ENCODE measurements at regions not wholly inside any gene's neighbourhood (a gene's known extent, or its start where the extent isn't known, plus 50 kb on each side); places are given as distances from the start of the nearest gene placed in this dataset.
A peak's percentile ranks its signal among the peaks of the same experiment; 100 is the strongest.

GRCh38 chr14:56905282-56905681 lies 95.0 kb upstream of the OTX2 start:
- Histone ChIP-seq H3T11ph (ENCODE audit: low read length) (peak overlapping the region; percentile 24), H3K9me3 (ENCODE audit: control insufficient read depth, low read depth, low read length) (no peaks in the 10 kb centered on the region), H2AFZ (ENCODE audit: low read length) (no peak overlapping the region), H3K23me2 (ENCODE audit: insufficient read length, low read depth, low read length, poor library complexity, severe bottlenecking) (no peaks in the 10 kb centered on the region), H2BK5ac (ENCODE audit: insufficient read length, low read length) (no peak overlapping the region), H2BK12ac (ENCODE audit: insufficient read length, low read depth, low read length) (no peak overlapping the region), H3K4me1 (ENCODE audit: insufficient read depth, low read length) (peaks cover 15% of the 10 kb centered on the region), H3K9ac (ENCODE audit: extremely low read depth, insufficient read length, low read length) (no peak overlapping the region), H3K79me2 (ENCODE audit: insufficient read depth, low read length) (no peaks in the 10 kb centered on the region), H3K79me1 (ENCODE audit: insufficient read depth, low read depth, low read length, poor library complexity, severe bottlenecking) (no peaks in the 10 kb centered on the region), H3K27me3 (ENCODE audit: insufficient read depth, low read length) (no peaks in the 10 kb centered on the region), H2BK15ac (ENCODE audit: low read depth, low read length) (no peak overlapping the region), H3K56ac (ENCODE audit: insufficient read length, low read depth, low read length) (no peak overlapping the region), H4K91ac (ENCODE audit: insufficient read length, low read depth, low read length) (no peak overlapping the region), H4K5ac (ENCODE audit: insufficient read length, low read depth, low read length) (no peak overlapping the region), H3K27ac (ENCODE audit: insufficient read length, low read depth, low read length) (no peak overlapping the region), H2BK120ac (ENCODE audit: low read depth, low read length, poor library complexity, severe bottlenecking) (peak overlapping the region; percentile 50), H4K20me1 (ENCODE audit: control insufficient read depth, insufficient read depth, insufficient read length) (no peaks in the 10 kb centered on the region), H3K4ac (ENCODE audit: low read depth, low read length) (no peak overlapping the region; the same call in 1 of the 2 replicates), H3K4me2 (ENCODE audit: insufficient read depth, insufficient read length, low read length) (no peak overlapping the region), H2BK20ac (ENCODE audit: low read depth, low read length, poor library complexity, severe bottlenecking) (no peak overlapping the region), H3K18ac (ENCODE audit: insufficient read length, low read depth, low read length) (peak overlapping the region; percentile 81), H4K8ac (replicated peaks; ENCODE audit: insufficient read length, low read depth, low read length) (no peak overlapping the region), H2AK5ac (ENCODE audit: insufficient read length, low read length) (no peak overlapping the region), H3K14ac (ENCODE audit: insufficient read depth, low read length) (no peak overlapping the region; the same call in 1 of the 2 replicates), H3K23ac (ENCODE audit: insufficient read length, low read depth, low read length) (no peak overlapping the region)
- H3K9me3 Mint-ChIP-seq, result peaks cover 0 to 6% of the 10 kb centered on the region in 2 experiments; a peak in 3 of 5 replicates
- peak overlapping the region; percentile 54 to 85 (median 56); a peak in 6 of 7 replicates for H3K27ac Mint-ChIP-seq
- H3K4me3 Mint-ChIP-seq, result peak overlapping the region in 1 of 2 experiments; percentile 9; a peak in 1 of 5 replicates
- TF ChIP-seq CTCF (conservative IDR thresholded peaks at IDR 0.05), result no peak
- H3K27me3 Mint-ChIP-seq (ENCODE audit: low read depth), result peaks cover 4% of the 10 kb centered on the region
- peaks cover 55 to 58% of the 10 kb centered on the region in 2 experiments for H3K4me1 Mint-ChIP-seq
- peak; percentile 66 for DNase-seq
- no CpG with 5 or more reads among the region's 5 CpGs for WGBS (ENCODE audit: extremely low coverage, insufficient read length, low lambda C conversion rate)
- peaks cover 0 to 6% (median 0%) of the 10 kb centered on the region in 3 experiments; a peak in 2 of 7 replicates for H3K36me3 Mint-ChIP-seq (ENCODE audit: insufficient read depth in 1 of 3, low read depth in 3 of 3)

Data from H9 (cell line).